ENCODE measurements at regions not wholly inside any gene's neighbourhood (a gene's known extent, or its start where the extent isn't known, plus 50 kb on each side); places are given as distances from the start of the nearest gene placed in this dataset.
"Not testable (repeated sequence)": the region's sequence is repeated elsewhere in the genome, so short reads cannot be mapped to it uniquely, and the experiment has no call there.

GRCh38 chr7:150020210-150020609 is 146.4 kb downstream of the ATP6V0E2 start:
- not testable (repeated sequence) for TF ChIP-seq CTCF, EZH2phosphoT487, EZH2 (IDR thresholded peaks at IDR 0.05)
